HepG2 (cell line): ENCODE measurements at regions not wholly inside any gene's neighbourhood (a gene's known extent, or its start where the extent isn't known, plus 50 kb on each side); places are given as distances from the start of the nearest gene placed in this dataset.

Experiments used
- ATM ChIP-seq: fragments of 450-650 bp; IDR thresholded peaks from 2 replicates; pipeline ENCODE4 v1.7.1; 2017; ENCODE audit warnings: mild to moderate bottlenecking, borderline replicate concordance
- CHCHD3 ChIP-seq: sonication (generic); formaldehyde crosslinking; IDR thresholded peaks from 2 replicates; pipeline ENCODE4 v1.8.0; 2022; ENCODE audit warnings: mild to moderate bottlenecking, missing genetic modification reagents, moderate library complexity
- MTA1 ChIP-seq: sonication (generic); formaldehyde crosslinking; IDR thresholded peaks from 2 replicates; pipeline ENCODE4 v1.4.0; 2020; ENCODE audit warnings: missing genetic modification reagents, mild to moderate bottlenecking, borderline replicate concordance
- NFE2 ChIP-seq: sonication (generic); formaldehyde crosslinking; IDR thresholded peaks from 2 replicates; pipeline ENCODE4 v1.4.0; 2020; ENCODE audit warnings: missing genetic modification reagents
- NFYC ChIP-seq: IDR thresholded peaks from 2 replicates; pipeline ENCODE4 v1.6.1; 2016; ENCODE audit warnings: missing genetic modification reagents, missing compliant biosample characterization
- NPAS2 ChIP-seq: sonication (generic); formaldehyde crosslinking; IDR thresholded peaks from 2 replicates; pipeline ENCODE4 v1.8.0; 2022; ENCODE audit warnings: mild to moderate bottlenecking, missing genetic modification reagents, borderline replicate concordance
- NR2F2 ChIP-seq: IDR thresholded peaks from 2 replicates; pipeline ENCODE4 v1.6.1; 2012; ENCODE audit warnings: low read depth, inconsistent platforms, borderline replicate concordance
- POGK ChIP-seq: sonication (generic); formaldehyde crosslinking; conservative IDR thresholded peaks from 2 replicates; pipeline ENCODE4 v1.8.0; 2022; ENCODE audit warnings: mild to moderate bottlenecking, moderate library complexity, missing genetic modification reagents
- PREB ChIP-seq: sonication (generic); formaldehyde crosslinking; IDR thresholded peaks from 2 replicates; pipeline ENCODE4 v1.4.0; 2020; ENCODE audit warnings: missing genetic modification reagents
- RARG ChIP-seq: sonication (generic); formaldehyde crosslinking; IDR thresholded peaks from 2 replicates; pipeline ENCODE4 v1.4.0; 2020; ENCODE audit warnings: low read depth, mild to moderate bottlenecking, missing genetic modification reagents
- SMARCE1 ChIP-seq: fragments of 450-650 bp; IDR thresholded peaks from 2 replicates; pipeline ENCODE4 v1.6.1; 2017; ENCODE audit warnings: borderline replicate concordance
- SMC3 ChIP-seq: IDR thresholded peaks from 2 replicates; pipeline ENCODE4 v1.6.1; 2011; ENCODE audit warnings: low read length, improper control_type of control experiment
- SOX13 ChIP-seq, 3 experiments: fragments of 450-650 bp in 1 of 3; sonication (generic) in 1 of 3; formaldehyde crosslinking in 1 of 3; IDR thresholded peaks in 2 of 3; conservative IDR thresholded peaks in 1 of 3; 2 replicates each; pipeline versions ENCODE4 v1.5.0 to v1.6.1; 2016 to 2020; ENCODE audit warnings: antibody characterized with exemption in 1 of 3, mild to moderate bottlenecking in 1 of 3, missing compliant biosample characterization in 1 of 3, missing genetic modification reagents in 1 of 3, moderate library complexity in 1 of 3
- TERF1 ChIP-seq: sonication (generic); formaldehyde crosslinking; IDR thresholded peaks from 2 replicates; pipeline ENCODE4 v1.8.0; 2022; ENCODE audit warnings: mild to moderate bottlenecking, missing genetic modification reagents, moderate library complexity
- THAP11 ChIP-seq: IDR thresholded peaks from 2 replicates; pipeline ENCODE4 v1.6.1; 2016; ENCODE audit warnings: missing biosample characterization, missing genetic modification reagents
- ZBTB38 ChIP-seq: sonication (generic); formaldehyde crosslinking; IDR thresholded peaks from 2 replicates; pipeline ENCODE4 v1.5.1; 2020; ENCODE audit warnings: mild to moderate bottlenecking, missing genetic modification reagents
- ZFP37 ChIP-seq: sonication (generic); formaldehyde crosslinking; IDR thresholded peaks from 2 replicates; pipeline ENCODE4 v1.4.0; 2020; ENCODE audit warnings: missing genetic modification reagents, borderline replicate concordance
- ZGPAT ChIP-seq: IDR thresholded peaks from 2 replicates; pipeline ENCODE4 v1.6.1; 2016; ENCODE audit warnings: mild to moderate bottlenecking
- ZKSCAN8 ChIP-seq: IDR thresholded peaks from 2 replicates; pipeline ENCODE4 v1.6.1; 2016; ENCODE audit warnings: borderline replicate concordance, missing genetic modification reagents, missing compliant biosample characterization
- ZNF710 ChIP-seq: sonication (generic); formaldehyde crosslinking; IDR thresholded peaks from 2 replicates; pipeline ENCODE4 v1.5.0; 2020; ENCODE audit warnings: mild to moderate bottlenecking, missing genetic modification reagents, borderline replicate concordance
- ZNF747 ChIP-seq: sonication (generic); formaldehyde crosslinking; IDR thresholded peaks from 2 replicates; pipeline ENCODE4 v1.8.1; 2023; ENCODE audit warnings: missing genetic modification reagents, mild to moderate bottlenecking, borderline replicate concordance
- ZNF773 ChIP-seq: sonication (generic); formaldehyde crosslinking; IDR thresholded peaks from 2 replicates; pipeline ENCODE4 v1.4.0; 2020; ENCODE audit warnings: missing genetic modification reagents, borderline replicate concordance
- ZNF83 ChIP-seq: sonication (generic); formaldehyde crosslinking; IDR thresholded peaks from 2 replicates; pipeline ENCODE4 v1.4.0; 2020; ENCODE audit warnings: missing genetic modification reagents, mild to moderate bottlenecking, borderline replicate concordance

GRCh38 chr13:21837841-21838551 lies 167.1 kb downstream of the FGF9 start (continued):
- TF ChIP-seq ATM (no peak), ZFP37 (CRISPR knock-in tag) (no peak), POGK (CRISPR knock-in tag) (no peak), ZGPAT (CRISPR knock-in tag) (no peak), CHCHD3 (CRISPR knock-in tag) (no peak), NPAS2 (CRISPR knock-in tag) (no peak), MTA1 (CRISPR knock-in tag) (no peak), TERF1 (no peak), ZNF710 (peak; percentile 99), THAP11 (no peak), PREB (CRISPR knock-in tag) (no peak), SOX13 (IDR thresholded peaks at IDR 0.05) (peak; percentile 52), SOX13 (CRISPR knock-in tag; conservative IDR thresholded peaks at IDR 0.05 in 1 of 2, IDR thresholded peaks at IDR 0.05 in 1 of 2) (peak in 1 of 2 experiments; percentile 90; a peak in 2 of 4 replicates), ZNF773 (no peak), ZKSCAN8 (CRISPR knock-in tag) (no peak), NR2F2 (peak; percentile 58; the same call in 1 of the 2 replicates), ZNF83 (CRISPR knock-in tag) (no peak), NFYC (CRISPR knock-in tag) (no peak), NFE2 (CRISPR knock-in tag) (no peak), ZBTB38 (no peak), ZNF747 (CRISPR knock-in tag) (no peak), SMC3 (no peak), RARG (CRISPR knock-in tag) (no peak), SMARCE1 (no peak)
